PC-3 (cell line): ENCODE measurements at regions not wholly inside any gene's neighbourhood (a gene's known extent, or its start where the extent isn't known, plus 50 kb on each side); places are given as distances from the start of the nearest gene placed in this dataset.

Source experiments
- EZH2 ChIP-seq: fragments of 300-600 bp; sonication (generic); IDR thresholded peaks from one replicate; pipeline ENCODE4 v1.6.1; 2017; ENCODE audit warnings: antibody characterized with exemption, mild to moderate bottlenecking, low read length; ENCODE audit not compliant: unreplicated experiment
- EZH2phosphoT487 ChIP-seq: fragments of 300-600 bp; sonication (generic); IDR thresholded peaks from 2 replicates; pipeline ENCODE4 v1.6.1; 2018; ENCODE audit warnings: mild to moderate bottlenecking, antibody characterized with exemption, low read length, borderline replicate concordance
- TF ChIP-seq, protein P1 (sequence below): fragments of 300-600 bp; sonication (generic); conservative IDR thresholded peaks from 2 replicates; pipeline ENCODE4 v1.5.1; 2017; ENCODE audit warnings: antibody characterized with exemption, low read depth, mild to moderate bottlenecking, low read length

DNA sequence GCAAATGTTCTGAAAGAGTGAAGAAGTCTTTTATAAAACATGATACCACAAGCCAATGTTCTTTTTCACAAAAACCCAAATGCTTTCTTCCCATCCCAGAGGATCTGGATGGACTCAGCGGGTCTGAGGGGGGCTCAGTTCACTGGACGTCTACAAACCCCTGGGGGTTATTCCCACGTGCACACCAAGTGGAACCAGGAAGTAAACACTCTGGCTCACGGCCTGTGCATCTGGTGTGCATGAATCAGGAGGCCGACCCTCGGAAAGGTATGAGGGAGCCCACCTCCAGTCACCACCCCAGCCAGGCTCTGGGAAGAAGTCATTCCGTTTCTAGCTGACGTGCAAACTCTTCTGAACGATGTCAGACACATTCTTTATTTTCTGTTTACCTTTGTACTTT is 252.2 kb downstream of the DLL1 start:
- TF ChIP-seq EZH2 = no peak
- TF ChIP-seq, protein P1, sequence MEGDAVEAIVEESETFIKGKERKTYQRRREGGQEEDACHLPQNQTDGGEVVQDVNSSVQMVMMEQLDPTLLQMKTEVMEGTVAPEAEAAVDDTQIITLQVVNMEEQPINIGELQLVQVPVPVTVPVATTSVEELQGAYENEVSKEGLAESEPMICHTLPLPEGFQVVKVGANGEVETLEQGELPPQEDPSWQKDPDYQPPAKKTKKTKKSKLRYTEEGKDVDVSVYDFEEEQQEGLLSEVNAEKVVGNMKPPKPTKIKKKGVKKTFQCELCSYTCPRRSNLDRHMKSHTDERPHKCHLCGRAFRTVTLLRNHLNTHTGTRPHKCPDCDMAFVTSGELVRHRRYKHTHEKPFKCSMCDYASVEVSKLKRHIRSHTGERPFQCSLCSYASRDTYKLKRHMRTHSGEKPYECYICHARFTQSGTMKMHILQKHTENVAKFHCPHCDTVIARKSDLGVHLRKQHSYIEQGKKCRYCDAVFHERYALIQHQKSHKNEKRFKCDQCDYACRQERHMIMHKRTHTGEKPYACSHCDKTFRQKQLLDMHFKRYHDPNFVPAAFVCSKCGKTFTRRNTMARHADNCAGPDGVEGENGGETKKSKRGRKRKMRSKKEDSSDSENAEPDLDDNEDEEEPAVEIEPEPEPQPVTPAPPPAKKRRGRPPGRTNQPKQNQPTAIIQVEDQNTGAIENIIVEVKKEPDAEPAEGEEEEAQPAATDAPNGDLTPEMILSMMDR = no peak
- TF ChIP-seq EZH2phosphoT487 = no peak
